IPS-20b (cell line): ENCODE measurements at regions not wholly inside any gene's neighbourhood (a gene's known extent, or its start where the extent isn't known, plus 50 kb on each side); places are given as distances from the start of the nearest gene placed in this dataset.
"Not testable (repeated sequence)": the region's sequence is repeated elsewhere in the genome, so short reads cannot be mapped to it uniquely, and the experiment has no call there.

Experiments
- H3K27ac ChIP-seq: one replicate; pipeline ENCODE4 v1.5.1; 2013; ENCODE audit warnings: low read length
- H3K27me3 ChIP-seq: 2 replicates; pipeline ENCODE4 v1.6.1; 2013; ENCODE audit warnings: mild to moderate bottlenecking, low read length, inconsistent platforms; ENCODE audit not compliant: insufficient read depth
- H3K36me3 ChIP-seq: 2 replicates; pipeline ENCODE4 v1.6.1; 2013; ENCODE audit warnings: low read depth, mild to moderate bottlenecking, inconsistent platforms, low read length, moderate library complexity; ENCODE audit not compliant: insufficient read depth
- H3K4me1 ChIP-seq: 2 replicates; pipeline ENCODE4 v1.6.1; 2013; ENCODE audit warnings: mild to moderate bottlenecking, control low read depth, inconsistent platforms, low read length, moderate library complexity; ENCODE audit not compliant: insufficient read depth
- H3K4me3 ChIP-seq: 2 replicates; pipeline ENCODE4 v1.5.1; 2013; ENCODE audit warnings: mild to moderate bottlenecking, low read length, inconsistent platforms
- H3K9ac ChIP-seq: 2 replicates; pipeline ENCODE4 v1.6.1; 2013; ENCODE audit warnings: low read depth, mild to moderate bottlenecking, inconsistent platforms, low read length, moderate library complexity
- H3K9me3 ChIP-seq: 2 replicates; pipeline ENCODE4 v1.6.1; 2013; ENCODE audit warnings: mild to moderate bottlenecking, low read depth, low read length, inconsistent platforms; ENCODE audit not compliant: insufficient read depth

GRCh38 chr7:152539190-152539495 lies 103.3 kb upstream of the KMT2C start:
- H3K9me3 ChIP-seq, H3K36me3 ChIP-seq, H3K27me3 ChIP-seq, H3K9ac ChIP-seq, H3K4me1 ChIP-seq, H3K4me3 ChIP-seq, H3K27ac ChIP-seq: not testable (repeated sequence)

- H3K36me3 ChIP-seq, H3K27me3 ChIP-seq, H3K9ac ChIP-seq, H3K4me3 ChIP-seq, H3K27ac ChIP-seq, H3K4me1 ChIP-seq, H3K9me3 ChIP-seq: not testable (repeated sequence)
Observed at GRCh38 chr7:152538346-152539189, 102.8 kb upstream of the KMT2C start.

DNA sequence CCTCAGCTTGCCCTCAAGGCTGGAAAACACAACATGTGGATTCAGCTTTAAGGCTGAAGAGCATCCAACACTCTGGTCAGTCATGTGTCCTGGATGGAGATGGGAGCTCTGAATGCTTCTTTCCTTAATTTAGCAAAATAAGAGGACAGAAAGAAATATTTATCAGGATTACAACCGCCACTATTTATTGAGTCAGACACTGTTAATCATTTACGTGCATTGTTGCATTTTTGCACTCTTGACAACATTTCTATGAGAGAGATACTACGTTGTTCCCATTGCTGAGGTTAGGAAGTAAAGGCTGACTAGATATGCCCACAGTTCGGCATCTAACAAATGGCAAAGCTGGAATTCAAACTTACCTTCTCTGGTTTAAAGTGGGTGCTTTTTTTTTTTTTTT lies 101.8 kb upstream of the KMT2C start:
- Histone ChIP-seq H3K36me3 (no peaks in the 10 kb centered on the region), H3K27me3 (no peaks in the 10 kb centered on the region), H3K4me1 (peaks cover 5% of the 10 kb centered on the region), H3K9me3 (no peaks in the 10 kb centered on the region; the same call in 1 of the 2 replicates), H3K4me3 (no peak overlapping the region), H3K9ac (no peak overlapping the region), H3K27ac (no peak overlapping the region)

DNA sequence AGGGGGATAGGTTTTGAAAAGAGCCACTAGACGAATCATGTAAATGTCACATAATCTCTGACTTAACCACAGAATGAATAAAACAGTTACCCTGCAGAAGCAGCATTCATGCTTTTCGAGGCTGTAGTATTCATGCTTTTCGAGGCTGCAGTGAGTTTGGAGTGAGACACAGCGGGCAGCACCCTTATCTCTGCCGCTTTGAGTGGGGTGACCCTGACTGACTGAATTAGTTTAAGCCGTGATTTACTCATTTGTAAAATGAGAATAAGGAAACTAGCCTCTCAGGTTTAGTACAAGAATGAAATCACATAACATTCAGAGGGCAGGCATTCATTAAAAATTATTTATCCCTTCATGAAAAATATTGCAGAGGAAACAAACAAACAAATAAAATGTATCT lies 92.8 kb upstream of the KMT2C start:
- H3K36me3 ChIP-seq: no peaks in the 10 kb centered on the region
- no peak overlapping the region for H3K4me3 ChIP-seq
- no peaks in the 10 kb centered on the region for H3K27me3 ChIP-seq
- no peak overlapping the region for H3K27ac ChIP-seq
- no peaks in the 10 kb centered on the region for H3K4me1 ChIP-seq
- no peaks in the 10 kb centered on the region for H3K9me3 ChIP-seq
- no peak overlapping the region for H3K9ac ChIP-seq

DNA sequence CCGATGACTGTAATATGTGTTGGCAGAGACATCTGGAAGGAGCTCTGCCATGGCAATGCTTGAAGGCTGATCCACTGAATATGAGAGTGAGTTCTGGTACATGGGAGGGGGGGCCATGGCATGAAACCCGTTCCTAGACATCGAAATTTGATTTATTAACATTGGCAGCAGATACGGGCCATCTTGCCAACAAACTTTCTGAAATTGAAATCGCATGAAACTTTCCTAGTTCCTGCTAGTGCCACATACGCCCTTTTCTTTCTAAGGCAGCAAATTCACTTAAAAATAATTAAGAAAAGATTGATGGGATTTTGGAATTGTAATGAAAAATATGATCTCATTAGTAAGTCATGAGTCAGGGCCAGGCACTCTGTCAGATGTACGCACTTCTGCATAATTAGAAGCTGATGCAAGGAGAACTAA lies 91.8 kb upstream of the KMT2C start:
- Histone ChIP-seq H3K4me3 (no peak overlapping the region), H3K9me3 (no peaks in the 10 kb centered on the region), H3K4me1 (peaks cover 4% of the 10 kb centered on the region; the same call in 1 of the 2 replicates), H3K36me3 (no peaks in the 10 kb centered on the region), H3K27me3 (no peaks in the 10 kb centered on the region), H3K9ac (no peak overlapping the region), H3K27ac (no peak overlapping the region)

DNA sequence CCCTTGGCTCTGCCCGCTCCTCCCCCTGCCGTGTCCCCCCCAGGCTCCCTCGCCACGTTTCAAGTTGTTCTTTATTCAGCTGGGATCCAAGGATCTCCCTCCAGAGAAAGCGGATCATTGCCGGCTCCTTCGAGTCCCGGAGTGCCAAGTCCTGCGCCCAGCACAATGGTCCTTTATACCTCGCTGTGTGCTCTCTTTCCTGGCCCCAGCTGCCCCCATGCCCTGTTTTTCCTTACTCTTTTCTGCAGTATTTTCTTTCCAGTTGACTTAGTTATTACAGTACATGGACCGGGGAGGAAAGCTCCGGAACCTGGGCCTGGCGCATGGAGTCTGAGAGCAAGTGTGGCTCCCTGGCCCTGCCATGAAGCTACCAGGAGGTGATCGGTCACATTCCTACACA lies 88.1 kb upstream of the KMT2C start:
- Histone ChIP-seq H3K9me3 (peaks cover 7% of the 10 kb centered on the region; the same call in 1 of the 2 replicates), H3K36me3 (no peaks in the 10 kb centered on the region), H3K4me3 (no peak overlapping the region), H3K27me3 (no peaks in the 10 kb centered on the region), H3K27ac (no peak overlapping the region), H3K9ac (no peak overlapping the region), H3K4me1 (peaks cover 5% of the 10 kb centered on the region; the same call in 1 of the 2 replicates)

GRCh38 chr7:152522571-152523067 lies 86.8 kb upstream of the KMT2C start:
- no peaks in the 10 kb centered on the region for H3K36me3 ChIP-seq
- no peak overlapping the region for H3K27ac ChIP-seq
- no peaks in the 10 kb centered on the region for H3K27me3 ChIP-seq
- no peak overlapping the region for H3K4me3 ChIP-seq
- peaks cover 5% of the 10 kb centered on the region; the same call in 1 of the 2 replicates for H3K4me1 ChIP-seq
- peaks cover 11% of the 10 kb centered on the region; the same call in 1 of the 2 replicates for H3K9me3 ChIP-seq
- no peak overlapping the region for H3K9ac ChIP-seq

GRCh38 chr7:152521420-152522337 lies 85.9 kb upstream of the KMT2C start:
- Histone ChIP-seq H3K9ac (no peak overlapping the region), H3K36me3 (no peaks in the 10 kb centered on the region)

GRCh38 chr7:152520861-152521302 lies 85.1 kb upstream of the KMT2C start:
- peaks cover 11% of the 10 kb centered on the region; the same call in 1 of the 2 replicates for H3K9me3 ChIP-seq
- H3K27ac ChIP-seq: no peak overlapping the region
- no peaks in the 10 kb centered on the region for H3K27me3 ChIP-seq
- no peak overlapping the region for H3K9ac ChIP-seq
- H3K4me1 ChIP-seq: peaks cover 5% of the 10 kb centered on the region; the same call in 1 of the 2 replicates
- H3K36me3 ChIP-seq: no peaks in the 10 kb centered on the region
- no peak overlapping the region for H3K4me3 ChIP-seq

More at GRCh38 chr7:152521420-152522337, 85.9 kb upstream of the KMT2C start:
- Histone ChIP-seq H3K9me3 (peaks cover 11% of the 10 kb centered on the region; the same call in 1 of the 2 replicates), H3K27me3 (no peaks in the 10 kb centered on the region), H3K27ac (no peak overlapping the region), H3K4me1 (peaks cover 5% of the 10 kb centered on the region; the same call in 1 of the 2 replicates), H3K4me3 (no peak overlapping the region)

- no peak overlapping the region for H3K9ac ChIP-seq
- no peak overlapping the region for H3K27ac ChIP-seq
- H3K27me3 ChIP-seq: no peaks in the 10 kb centered on the region
- H3K4me3 ChIP-seq: no peak overlapping the region
- H3K9me3 ChIP-seq: peaks cover 11% of the 10 kb centered on the region; the same call in 1 of the 2 replicates
- no peaks in the 10 kb centered on the region for H3K36me3 ChIP-seq
- H3K4me1 ChIP-seq: peaks cover 5% of the 10 kb centered on the region; the same call in 1 of the 2 replicates
Observed at GRCh38 chr7:152519290-152519689, 83.5 kb upstream of the KMT2C start.

GRCh38 chr7:152516216-152516615 lies 80.4 kb upstream of the KMT2C start:
- Histone ChIP-seq H3K27me3 (no peaks in the 10 kb centered on the region), H3K9ac (no peak overlapping the region), H3K4me3 (no peak overlapping the region), H3K27ac (no peak overlapping the region), H3K4me1 (no peaks in the 10 kb centered on the region), H3K9me3 (peaks cover 11% of the 10 kb centered on the region; the same call in 1 of the 2 replicates), H3K36me3 (no peaks in the 10 kb centered on the region)
